Embryonic facial prominence (tissue), 1 donor: ENCODE measurements at regions not wholly inside any gene's neighbourhood (a gene's known extent, or its start where the extent isn't known, plus 50 kb on each side); places are given as distances from the start of the nearest gene placed in this dataset.
"Not testable (repeated sequence)": the region's sequence is repeated elsewhere in the genome, so short reads cannot be mapped to it uniquely, and the experiment has no call there.

Source experiments
- DNase-seq: peaks from one replicate; pipeline ENCODE4 v3.0.0-alpha.2; 2016; ENCODE audit errors: extremely low spot score

GRCh38 chr2:184072470-184072869 is 525.9 kb upstream of the ZNF804A start:
- DNase-seq: no peak

GRCh38 chr2:184078496-184078895 is 519.8 kb upstream of the ZNF804A start:
- DNase-seq: no peak

- no peak for DNase-seq
Observed at GRCh38 chr2:184091456-184091855, 506.9 kb upstream of the ZNF804A start.

- DNase-seq: no peak
Observed at GRCh38 chr2:184113696-184114403, 484.5 kb upstream of the ZNF804A start.

- no peak for DNase-seq
Observed at GRCh38 chr2:184114439-184114838, 483.9 kb upstream of the ZNF804A start.

- no peak for DNase-seq
Observed at GRCh38 chr2:184119989-184120800, 478.1 kb upstream of the ZNF804A start.

- DNase-seq: no peak
Observed at GRCh38 chr2:184125867-184126266, 472.5 kb upstream of the ZNF804A start.

GRCh38 chr2:184129073-184129472 is 469.3 kb upstream of the ZNF804A start:
- DNase-seq: no peak

- no peak for DNase-seq
Observed at GRCh38 chr2:184137955-184138354, 460.4 kb upstream of the ZNF804A start.

- no peak for DNase-seq
Observed at GRCh38 chr2:184141866-184142265, 456.5 kb upstream of the ZNF804A start.

GRCh38 chr2:184154438-184154837 is 443.9 kb upstream of the ZNF804A start:
- no peak for DNase-seq

GRCh38 chr2:184155791-184156190 is 442.5 kb upstream of the ZNF804A start:
- no peak for DNase-seq

- DNase-seq: no peak
Observed at GRCh38 chr2:184157141-184157540, 441.2 kb upstream of the ZNF804A start.

GRCh38 chr2:184162426-184162825 is 435.9 kb upstream of the ZNF804A start:
- no peak for DNase-seq

GRCh38 chr2:184168823-184169222 is 429.5 kb upstream of the ZNF804A start:
- DNase-seq: not testable (repeated sequence)

- DNase-seq: no peak
Observed at GRCh38 chr2:184169366-184169765, 429.0 kb upstream of the ZNF804A start.

GRCh38 chr2:184174493-184175104 is 423.7 kb upstream of the ZNF804A start:
- no peak for DNase-seq

GRCh38 chr2:184178229-184178628 is 420.1 kb upstream of the ZNF804A start:
- DNase-seq: no peak

GRCh38 chr2:184186436-184186835 is 411.9 kb upstream of the ZNF804A start:
- DNase-seq: no peak

GRCh38 chr2:184187421-184187971 is 410.8 kb upstream of the ZNF804A start:
- DNase-seq: no peak

GRCh38 chr2:184190725-184191124 is 407.6 kb upstream of the ZNF804A start:
- DNase-seq: no peak

- no peak for DNase-seq
Observed at GRCh38 chr2:184192649-184193048, 405.7 kb upstream of the ZNF804A start.
